ENCODE measurements at regions not wholly inside any gene's neighbourhood (a gene's known extent, or its start where the extent isn't known, plus 50 kb on each side); places are given as distances from the start of the nearest gene placed in this dataset.

GRCh38 chr2:81853341-81853740 is 1548.8 kb upstream of the LRRTM1 start:
- no peaks in the 10 kb centered on the region for H3K36me3 ChIP-seq (ENCODE audit: low read length)
- H3K79me2 ChIP-seq (ENCODE audit: insufficient read depth, low read length), result no peaks in the 10 kb centered on the region
- H3K27ac ChIP-seq (ENCODE audit: low read depth, low read length), result no peak overlapping the region
- H4K20me1 ChIP-seq (ENCODE audit: low read depth, low read length), result no peaks in the 10 kb centered on the region
- TF ChIP-seq EZH2phosphoT487 (conservative IDR thresholded peaks at IDR 0.05; ENCODE audit: low read length), result no peak
- no peak for TF ChIP-seq CTCF (IDR thresholded peaks at IDR 0.05; ENCODE audit: insufficient read depth, low read length, poor library complexity, severe bottlenecking)
- H3K4me2 ChIP-seq (ENCODE audit: low read depth, low read length, poor library complexity, severe bottlenecking), result no peak overlapping the region
- H3K4me3 ChIP-seq (ENCODE audit: insufficient read depth, low read length, poor library complexity, severe bottlenecking), result no peak overlapping the region
- H3K9ac ChIP-seq (ENCODE audit: low read length), result no peak overlapping the region
- H3K27me3 ChIP-seq (ENCODE audit: low read length), result no peaks in the 10 kb centered on the region
- no peaks in the 10 kb centered on the region for H3K9me2 ChIP-seq (replicated peaks; ENCODE audit: insufficient read depth, low read length)
- H3F3A ChIP-seq (ENCODE audit: insufficient read depth), result no peaks in the 10 kb centered on the region
- no peak overlapping the region for H2AFZ ChIP-seq (ENCODE audit: low read depth, low read length, severe bottlenecking)
- no peaks in the 10 kb centered on the region for H3K9me3 ChIP-seq (ENCODE audit: insufficient read depth, low read length)

GRCh38 chr2:81852651-81853050 is 1548.1 kb upstream of the LRRTM1 start:
- no peaks in the 10 kb centered on the region for H3K9me3 ChIP-seq (ENCODE audit: insufficient read depth, low read length)
- H3K36me3 ChIP-seq (ENCODE audit: low read length), result no peaks in the 10 kb centered on the region
- no peak overlapping the region for H3K4me3 ChIP-seq (ENCODE audit: insufficient read depth, low read length, poor library complexity, severe bottlenecking)
- H3K9me2 ChIP-seq (replicated peaks; ENCODE audit: insufficient read depth, low read length), result no peaks in the 10 kb centered on the region
- no peak overlapping the region for H2AFZ ChIP-seq (ENCODE audit: low read depth, low read length, severe bottlenecking)
- no peaks in the 10 kb centered on the region for H3K27me3 ChIP-seq (ENCODE audit: low read length)
- no peak overlapping the region for H3K27ac ChIP-seq (ENCODE audit: low read depth, low read length)
- TF ChIP-seq EZH2phosphoT487 (conservative IDR thresholded peaks at IDR 0.05; ENCODE audit: low read length) (no peak), CTCF (IDR thresholded peaks at IDR 0.05; ENCODE audit: insufficient read depth, low read length, poor library complexity, severe bottlenecking) (no peak)
- no peaks in the 10 kb centered on the region for H4K20me1 ChIP-seq (ENCODE audit: low read depth, low read length)
- no peaks in the 10 kb centered on the region for H3K79me2 ChIP-seq (ENCODE audit: insufficient read depth, low read length)
- H3K4me2 ChIP-seq (ENCODE audit: low read depth, low read length, poor library complexity, severe bottlenecking), result no peak overlapping the region
- H3F3A ChIP-seq (ENCODE audit: insufficient read depth), result no peaks in the 10 kb centered on the region
- H3K9ac ChIP-seq (ENCODE audit: low read length), result no peak overlapping the region

- no peak overlapping the region for H3K27ac ChIP-seq (ENCODE audit: low read depth, low read length)
- H3F3A ChIP-seq (ENCODE audit: insufficient read depth), result no peaks in the 10 kb centered on the region
- H2AFZ ChIP-seq (ENCODE audit: low read depth, low read length, severe bottlenecking), result no peak overlapping the region
- TF ChIP-seq CTCF (IDR thresholded peaks at IDR 0.05; ENCODE audit: insufficient read depth, low read length, poor library complexity, severe bottlenecking) (no peak), EZH2phosphoT487 (conservative IDR thresholded peaks at IDR 0.05; ENCODE audit: low read length) (no peak)
- no peak overlapping the region for H3K4me3 ChIP-seq (ENCODE audit: insufficient read depth, low read length, poor library complexity, severe bottlenecking)
- no peaks in the 10 kb centered on the region for H4K20me1 ChIP-seq (ENCODE audit: low read depth, low read length)
- H3K27me3 ChIP-seq (ENCODE audit: low read length), result no peaks in the 10 kb centered on the region
- H3K9me3 ChIP-seq (ENCODE audit: insufficient read depth, low read length), result no peaks in the 10 kb centered on the region
- H3K4me2 ChIP-seq (ENCODE audit: low read depth, low read length, poor library complexity, severe bottlenecking), result no peak overlapping the region
- no peaks in the 10 kb centered on the region for H3K36me3 ChIP-seq (ENCODE audit: low read length)
- H3K79me2 ChIP-seq (ENCODE audit: insufficient read depth, low read length), result no peaks in the 10 kb centered on the region
- no peaks in the 10 kb centered on the region for H3K9me2 ChIP-seq (replicated peaks; ENCODE audit: insufficient read depth, low read length)
- no peak overlapping the region for H3K9ac ChIP-seq (ENCODE audit: low read length)
These were observed 1535.2 kb upstream of the LRRTM1 start for GRCh38 chr2:81839780-81840179.

All from SU-DHL-6 (cell line).